Activated CD8-positive, alpha-beta T cell treated with anti-CD3 and anti-CD28 coated beads for 36 hours (primary cell): ENCODE measurements at regions not wholly inside any gene's neighbourhood (a gene's known extent, or its start where the extent isn't known, plus 50 kb on each side); places are given as distances from the start of the nearest gene placed in this dataset.

Experiments
- ATAC-seq: fragments of 200-7000 bp; cut with Tn5 transposase; one replicate; pipeline ENCODE4 v1.10.0; 2021; ENCODE audit warnings: mild to moderate bottlenecking, moderate library complexity
- CTCF ChIA-PET: fragments of 350-600 bp; sonication (Branson Sonifier 250); formaldehyde crosslinking; loops from one replicate; lab custom pipeline; 2021; ENCODE audit warnings: antibody characterized with exemption; lab: Charles Lee
- POLR2A ChIA-PET: fragments of 350-600 bp; sonication (Branson Sonifier 250); formaldehyde crosslinking; loops from one replicate; lab custom pipeline; 2021; ENCODE audit warnings: antibody characterized with exemption; lab: Charles Lee
- DNase-seq: peaks from one replicate; pipeline ENCODE4 v3.0.0-alpha.2; 2020
- H3K27ac Mint-ChIP-seq: one replicate; pipeline ENCODE4 v1.8.0; 2021; ENCODE audit warnings: mild to moderate bottlenecking, mixed read lengths
- H3K27me3 Mint-ChIP-seq: one replicate; pipeline ENCODE4 v1.8.0; 2021; ENCODE audit warnings: mixed read lengths
- H3K36me3 Mint-ChIP-seq: one replicate; pipeline ENCODE4 v1.8.0; 2021; ENCODE audit warnings: low read depth, mixed read lengths
- H3K4me1 Mint-ChIP-seq: one replicate; pipeline ENCODE4 v1.8.0; 2021; ENCODE audit warnings: low read depth, mixed read lengths
- H3K4me3 Mint-ChIP-seq: one replicate; pipeline ENCODE4 v1.8.0; 2021; ENCODE audit warnings: mild to moderate bottlenecking, moderate library complexity, mixed read lengths
- H3K9me3 Mint-ChIP-seq: one replicate; pipeline ENCODE4 v1.8.0; 2021; ENCODE audit warnings: mixed read lengths
- intact Hi-C: fragments of 100-400 bp; cut with micrococcal nuclease; formaldehyde crosslinking; loops from one replicate; pipeline ENCODE4 v1.10.0; 2022
- TF ChIP-seq, protein P1 (sequence below): fragments of 200-600 bp; IDR thresholded peaks from one replicate; pipeline ENCODE4 v1.8.0; 2022; ENCODE audit warnings: antibody characterized with exemption, mild to moderate bottlenecking

DNA sequence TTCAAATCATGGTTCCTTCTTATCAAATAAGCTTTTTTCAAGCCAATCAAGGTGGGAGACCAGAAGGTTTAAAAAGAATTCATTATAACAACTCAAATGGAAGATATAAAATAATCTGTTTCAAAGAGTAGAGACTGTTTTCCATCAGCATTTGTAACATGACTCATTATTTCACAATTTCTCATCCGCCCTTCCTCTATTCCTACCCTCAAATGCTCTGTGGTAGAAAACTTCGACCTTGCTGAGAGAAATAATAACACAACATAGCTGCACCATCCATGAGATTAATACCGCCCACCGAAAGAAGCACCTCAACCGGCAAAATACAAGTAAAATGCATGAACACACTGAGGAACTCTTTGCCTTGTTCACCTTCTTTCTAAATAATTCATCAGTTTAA lies 2039.2 kb upstream of the CELF4 start:
- Mint-ChIP-seq H3K9me3 (no peaks in the 10 kb centered on the region), H3K27ac (no peak overlapping the region), H3K36me3 (no peaks in the 10 kb centered on the region), H3K4me3 (no peak overlapping the region), H3K27me3 (no peaks in the 10 kb centered on the region), H3K4me1 (no peaks in the 10 kb centered on the region)
- intact Hi-C loops = no loop called here
- ChIA-PET POLR2A (no interaction called here), CTCF (interaction anchor here (1.2 kb wide), 1 partner anchor 18 kb away, joined by 3 read pairs; no protein-coding TSS in a partner anchor)
- TF ChIP-seq, protein P1, sequence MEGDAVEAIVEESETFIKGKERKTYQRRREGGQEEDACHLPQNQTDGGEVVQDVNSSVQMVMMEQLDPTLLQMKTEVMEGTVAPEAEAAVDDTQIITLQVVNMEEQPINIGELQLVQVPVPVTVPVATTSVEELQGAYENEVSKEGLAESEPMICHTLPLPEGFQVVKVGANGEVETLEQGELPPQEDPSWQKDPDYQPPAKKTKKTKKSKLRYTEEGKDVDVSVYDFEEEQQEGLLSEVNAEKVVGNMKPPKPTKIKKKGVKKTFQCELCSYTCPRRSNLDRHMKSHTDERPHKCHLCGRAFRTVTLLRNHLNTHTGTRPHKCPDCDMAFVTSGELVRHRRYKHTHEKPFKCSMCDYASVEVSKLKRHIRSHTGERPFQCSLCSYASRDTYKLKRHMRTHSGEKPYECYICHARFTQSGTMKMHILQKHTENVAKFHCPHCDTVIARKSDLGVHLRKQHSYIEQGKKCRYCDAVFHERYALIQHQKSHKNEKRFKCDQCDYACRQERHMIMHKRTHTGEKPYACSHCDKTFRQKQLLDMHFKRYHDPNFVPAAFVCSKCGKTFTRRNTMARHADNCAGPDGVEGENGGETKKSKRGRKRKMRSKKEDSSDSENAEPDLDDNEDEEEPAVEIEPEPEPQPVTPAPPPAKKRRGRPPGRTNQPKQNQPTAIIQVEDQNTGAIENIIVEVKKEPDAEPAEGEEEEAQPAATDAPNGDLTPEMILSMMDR = no peak
- ATAC-seq (no peak), DNase-seq (no peak)

DNA sequence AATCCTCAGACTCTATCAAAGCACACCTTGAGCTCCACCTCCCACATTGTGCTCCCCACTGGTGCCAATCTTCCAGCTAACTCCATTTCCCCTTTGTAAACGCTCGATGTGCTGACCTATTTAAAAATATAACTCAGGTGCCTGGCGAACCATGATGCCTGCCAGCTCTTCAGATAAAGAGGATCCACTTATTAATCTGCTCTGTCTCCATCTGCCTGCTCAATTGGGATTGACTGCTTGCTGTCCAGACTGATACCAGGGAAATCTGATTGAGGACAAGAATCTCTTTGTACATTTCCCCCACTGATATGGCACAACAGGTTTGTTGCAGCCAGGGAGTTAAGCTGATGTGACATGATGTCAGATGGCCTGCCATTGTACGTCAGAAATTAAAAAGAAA lies 2036.5 kb upstream of the CELF4 start:
- DNase-seq (no peak), ATAC-seq (no peak)
- ChIA-PET CTCF (no interaction called here), POLR2A (no interaction called here)
- TF ChIP-seq, protein P1 = no peak
- H3K27me3 Mint-ChIP-seq = no peaks in the 10 kb centered on the region
- H3K9me3 Mint-ChIP-seq = peaks cover 2% of the 10 kb centered on the region
- no peaks in the 10 kb centered on the region for H3K36me3 Mint-ChIP-seq
- H3K4me3 Mint-ChIP-seq = no peak overlapping the region
- H3K4me1 Mint-ChIP-seq = no peaks in the 10 kb centered on the region
- intact Hi-C loops = no loop called here
- no peak overlapping the region for H3K27ac Mint-ChIP-seq

DNA sequence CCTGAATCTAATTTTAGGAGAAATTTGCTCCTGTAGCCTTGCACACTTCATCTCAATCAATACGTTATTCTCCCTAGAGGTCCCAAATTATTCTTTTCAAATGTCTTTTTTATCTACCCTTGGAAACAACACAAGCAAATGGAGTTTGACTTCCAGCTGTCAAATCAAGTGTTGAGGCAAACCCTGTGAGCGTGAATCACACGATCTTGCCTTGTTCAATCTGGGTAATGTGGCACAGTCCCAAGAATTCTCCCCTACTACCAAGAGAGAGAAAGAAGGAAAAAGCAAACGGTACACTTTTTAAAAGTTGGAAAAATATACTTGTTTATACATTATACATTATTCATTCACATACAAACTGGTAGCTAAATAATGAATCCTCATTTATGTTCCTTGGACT lies 2035.3 kb upstream of the CELF4 start:
- ATAC-seq = no peak
- H3K27ac Mint-ChIP-seq = no peak overlapping the region
- intact Hi-C loops = no loop called here
- H3K36me3 Mint-ChIP-seq = no peaks in the 10 kb centered on the region
- TF ChIP-seq, protein P1 = no peak
- peaks cover 2% of the 10 kb centered on the region for H3K9me3 Mint-ChIP-seq
- ChIA-PET POLR2A (no interaction called here), CTCF (no interaction called here)
- H3K4me3 Mint-ChIP-seq = no peak overlapping the region
- no peak for DNase-seq
- no peaks in the 10 kb centered on the region for H3K27me3 Mint-ChIP-seq
- H3K4me1 Mint-ChIP-seq = no peaks in the 10 kb centered on the region

DNA sequence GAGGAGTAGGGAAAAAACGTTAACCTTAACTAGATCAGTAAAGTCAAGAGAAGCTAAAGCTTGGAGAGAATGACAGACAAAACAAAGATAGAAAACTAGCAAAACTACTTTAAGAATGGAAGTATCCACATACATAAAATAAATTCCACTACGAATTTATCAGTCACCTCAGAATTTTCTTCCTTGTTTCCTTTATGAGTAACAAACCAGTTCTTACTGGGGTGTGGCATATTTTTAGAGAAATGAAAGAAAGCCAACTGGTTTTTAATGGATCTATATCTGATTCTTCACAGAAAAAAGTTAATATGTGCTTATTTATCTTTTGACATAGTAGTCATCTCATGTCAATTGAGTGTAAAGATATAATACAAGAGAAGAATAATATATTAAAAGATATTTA lies 2033.7 kb upstream of the CELF4 start:
- CTCF ChIA-PET = no interaction called here
- POLR2A ChIA-PET = no interaction called here
- no peak for DNase-seq

DNA sequence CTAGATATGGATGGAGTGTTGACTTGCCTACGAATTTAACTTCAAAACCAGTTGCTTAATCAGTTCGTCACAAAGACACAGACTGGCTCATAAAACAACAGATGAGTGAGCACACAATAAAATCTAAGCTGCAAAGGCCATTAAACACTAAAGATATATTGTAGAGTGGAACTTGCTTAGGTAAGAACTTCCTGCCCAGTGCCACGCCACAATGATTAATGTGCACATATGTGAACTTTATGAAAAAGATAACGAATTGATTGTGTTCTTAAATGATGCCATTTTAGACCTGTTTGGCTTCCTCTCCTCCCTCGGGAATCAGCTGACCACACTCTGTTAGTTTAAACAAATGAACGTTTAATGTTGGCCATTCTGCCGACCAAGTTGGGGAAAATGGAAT lies 2031.3 kb upstream of the CELF4 start:
- ChIA-PET POLR2A (no interaction called here), CTCF (no interaction called here)
- Mint-ChIP-seq H3K4me1 (no peaks in the 10 kb centered on the region), H3K9me3 (peaks cover 2% of the 10 kb centered on the region), H3K27ac (no peak overlapping the region), H3K4me3 (no peak overlapping the region), H3K27me3 (no peaks in the 10 kb centered on the region), H3K36me3 (no peaks in the 10 kb centered on the region)
- DNase-seq (no peak), ATAC-seq (no peak)
- intact Hi-C loops = no loop called here
- TF ChIP-seq, protein P1 = no peak

More for the DNA sequence above, 2033.7 kb upstream of the CELF4 start:
- peaks cover 2% of the 10 kb centered on the region for H3K9me3 Mint-ChIP-seq
- no peak for ATAC-seq
- TF ChIP-seq, protein P1 = no peak
- H3K4me3 Mint-ChIP-seq = no peak overlapping the region
- H3K27ac Mint-ChIP-seq = no peak overlapping the region
- no peaks in the 10 kb centered on the region for H3K36me3 Mint-ChIP-seq
- H3K27me3 Mint-ChIP-seq = no peaks in the 10 kb centered on the region
- no peaks in the 10 kb centered on the region for H3K4me1 Mint-ChIP-seq
- intact Hi-C loops = no loop called here
